Neural progenitor cell (in vitro differentiated cells): ENCODE measurements at regions not wholly inside any gene's neighbourhood (a gene's known extent, or its start where the extent isn't known, plus 50 kb on each side); places are given as distances from the start of the nearest gene placed in this dataset.

ENCODE experiments used
- CTCF ChIP-seq: fragments of 200-600 bp; sonication (generic); IDR thresholded peaks from 2 replicates; pipeline ENCODE4 v1.5.1; 2017; ENCODE audit warnings: antibody characterized with exemption, mild to moderate bottlenecking
- EZH2 ChIP-seq: fragments of 200-600 bp; sonication (generic); IDR thresholded peaks from 2 replicates; pipeline ENCODE4 v1.6.1; 2017; ENCODE audit warnings: antibody characterized with exemption, mild to moderate bottlenecking, moderate library complexity

- no peak for TF ChIP-seq CTCF
- TF ChIP-seq EZH2, result no peak
These were observed 122.0 kb downstream of the MDH1 start for GRCh38 chr2:63710732-63711131.
